ENCODE measurements at regions not wholly inside any gene's neighbourhood (a gene's known extent, or its start where the extent isn't known, plus 50 kb on each side); places are given as distances from the start of the nearest gene placed in this dataset.

DNA sequence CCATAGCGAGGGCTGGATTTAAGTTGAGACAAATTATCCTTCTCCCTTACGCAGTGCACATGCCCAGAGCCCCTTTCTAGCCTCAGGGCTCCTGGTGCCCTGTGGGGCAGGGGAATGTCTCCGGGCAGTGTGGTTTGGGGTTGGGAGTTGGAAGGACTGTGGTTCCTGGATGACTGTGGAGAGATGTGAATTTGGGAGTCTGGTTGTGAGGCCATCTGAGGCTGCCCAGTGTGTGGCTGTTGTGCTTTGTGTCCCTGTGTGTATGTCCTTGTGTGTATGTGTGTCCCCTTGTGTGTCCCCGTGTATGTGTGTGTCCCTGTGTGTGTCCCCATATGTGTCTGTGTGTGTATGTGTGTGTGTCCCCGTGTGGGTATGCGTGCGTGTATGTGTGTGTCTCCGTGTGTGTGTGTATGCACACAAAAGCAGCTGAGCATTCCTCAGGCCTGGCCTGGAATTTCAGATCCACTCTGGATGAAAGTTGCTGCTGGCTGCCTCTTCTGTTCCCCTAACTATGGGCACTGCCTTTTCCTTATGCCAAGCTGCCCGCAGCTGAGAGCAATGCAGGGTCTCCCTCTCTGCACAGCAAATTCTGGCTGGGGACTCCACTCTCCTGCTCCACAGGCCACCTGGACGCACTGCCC lies 65.4 kb downstream of the UBIAD1 start:
- DNase-seq (ENCODE audit: low read depth in 4 of 4, low spot score in 3 of 4): no peak

DNA sequence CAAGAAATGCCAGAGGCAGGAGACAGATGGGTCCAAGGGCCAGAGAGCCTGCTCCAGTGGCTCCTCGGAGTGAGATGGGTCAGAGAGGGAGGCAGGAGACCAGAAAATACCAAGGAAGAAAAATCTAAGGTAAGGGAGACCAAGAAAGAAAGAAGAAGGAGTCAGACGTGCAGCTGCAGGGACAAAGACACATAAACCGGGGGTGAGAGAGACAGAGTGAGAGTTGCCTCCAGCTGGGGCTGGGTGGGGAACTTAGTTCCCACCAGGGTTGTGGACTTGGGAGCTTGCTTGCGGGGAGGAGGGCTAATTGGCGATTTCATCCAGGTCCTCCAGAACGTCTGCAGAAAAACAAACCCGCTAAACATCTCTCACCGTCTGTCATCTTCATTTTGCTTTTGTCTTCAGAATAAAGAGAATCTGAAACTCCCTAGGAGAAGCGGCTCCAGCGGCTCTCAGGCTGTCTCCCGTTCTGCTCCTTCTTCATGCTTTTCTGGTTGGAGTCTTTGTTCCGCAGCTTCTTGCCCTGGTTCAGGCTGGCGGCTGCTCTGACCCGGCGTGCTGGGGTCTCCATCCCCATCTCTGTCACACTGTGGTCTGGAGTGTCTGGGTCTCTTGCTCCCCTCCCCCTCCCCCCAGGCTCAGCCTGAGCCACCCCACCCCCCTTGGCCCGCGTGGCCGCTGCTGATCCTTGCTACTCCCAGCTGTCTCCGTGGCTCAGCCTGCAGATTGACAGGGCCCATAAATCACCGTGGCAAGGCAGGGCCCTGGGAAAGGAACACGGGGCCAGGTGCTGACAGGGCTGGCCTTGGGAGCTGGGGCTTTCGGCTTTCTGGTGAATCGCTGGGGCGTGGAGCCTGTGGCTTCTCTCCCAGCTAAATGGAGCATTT lies 66.6 kb downstream of the UBIAD1 start:
- DNase-seq (ENCODE audit: low read depth in 4 of 4, low spot score in 3 of 4): no peak

DNA sequence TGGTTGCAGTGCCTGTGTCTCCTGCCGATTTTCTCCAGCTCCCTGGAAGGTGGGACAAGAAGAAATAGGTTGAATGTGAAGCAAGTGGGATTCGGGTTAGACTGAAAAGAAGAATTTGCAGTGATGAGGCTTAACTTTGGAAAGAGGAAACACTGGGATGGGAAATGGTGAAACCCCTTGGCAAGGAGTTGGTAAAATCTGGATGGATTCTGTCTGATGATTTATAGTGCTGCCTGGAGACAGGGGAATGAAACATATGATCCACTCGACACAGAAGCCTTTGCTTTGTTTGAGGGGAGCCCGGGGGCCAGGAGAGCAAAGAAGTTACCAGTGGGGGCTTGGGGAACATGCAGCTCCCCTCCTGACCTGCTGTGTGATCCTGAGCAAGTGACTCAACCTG lies 67.2 kb downstream of the UBIAD1 start:
- no peak for DNase-seq (ENCODE audit: low read depth in 4 of 4, low spot score in 3 of 4)

DNA sequence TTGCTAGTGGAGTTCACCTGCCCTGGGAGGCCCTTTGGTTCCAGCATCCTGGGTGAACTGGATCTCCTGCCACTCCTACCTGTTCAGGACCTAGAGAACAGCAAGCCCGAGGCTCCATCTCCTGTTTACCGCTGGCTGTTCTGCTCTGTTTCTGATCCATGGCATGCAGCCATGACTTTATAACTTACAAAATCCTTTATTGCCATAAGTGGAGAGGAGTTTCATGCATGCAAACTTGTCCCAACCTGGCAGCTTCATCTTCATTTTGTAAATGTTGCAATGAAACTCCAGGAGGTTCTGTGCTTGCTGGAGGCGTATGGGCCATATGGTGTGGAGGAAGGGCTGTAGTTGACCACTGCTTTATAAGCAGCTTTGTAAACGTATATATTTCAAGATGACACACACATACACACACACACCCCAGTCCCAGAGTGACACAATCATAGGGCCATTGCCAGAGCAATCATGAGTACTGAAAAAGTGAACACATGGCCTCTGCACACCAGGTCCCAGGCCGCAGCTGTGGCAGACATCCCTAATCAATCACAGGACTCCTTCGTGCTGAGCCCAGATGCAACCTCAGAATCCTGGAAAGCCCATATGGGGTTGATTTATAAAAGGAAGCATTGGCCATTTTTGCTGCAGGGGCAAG lies 69.0 kb downstream of the UBIAD1 start:
- DNase-seq (ENCODE audit: low read depth in 4 of 4, low spot score in 3 of 4): no peak

DNA sequence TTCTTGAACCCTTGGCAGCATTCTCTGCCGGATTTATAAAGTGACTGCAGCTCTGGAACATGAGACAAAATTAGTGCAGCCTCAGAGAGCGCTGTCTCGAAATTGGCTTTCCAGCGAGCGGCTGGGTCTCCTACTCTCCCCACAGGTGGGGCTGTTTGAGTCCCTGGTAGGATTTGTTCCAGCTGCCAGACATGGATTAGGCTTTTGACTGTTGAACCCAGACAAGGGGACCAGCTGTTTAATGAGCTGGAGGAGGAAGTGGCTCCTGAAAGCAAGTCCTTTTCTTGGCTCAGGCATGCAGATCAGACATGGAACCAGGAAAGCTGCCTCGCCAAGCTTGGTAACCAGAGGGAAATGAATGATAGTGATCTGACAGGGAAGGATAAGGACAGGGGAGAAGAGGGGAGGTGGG lies 69.6 kb downstream of the UBIAD1 start:
- peak in 1 of 4 donors; percentile 53 for DNase-seq (ENCODE audit: low read depth in 4 of 4, low spot score in 3 of 4)

DNA sequence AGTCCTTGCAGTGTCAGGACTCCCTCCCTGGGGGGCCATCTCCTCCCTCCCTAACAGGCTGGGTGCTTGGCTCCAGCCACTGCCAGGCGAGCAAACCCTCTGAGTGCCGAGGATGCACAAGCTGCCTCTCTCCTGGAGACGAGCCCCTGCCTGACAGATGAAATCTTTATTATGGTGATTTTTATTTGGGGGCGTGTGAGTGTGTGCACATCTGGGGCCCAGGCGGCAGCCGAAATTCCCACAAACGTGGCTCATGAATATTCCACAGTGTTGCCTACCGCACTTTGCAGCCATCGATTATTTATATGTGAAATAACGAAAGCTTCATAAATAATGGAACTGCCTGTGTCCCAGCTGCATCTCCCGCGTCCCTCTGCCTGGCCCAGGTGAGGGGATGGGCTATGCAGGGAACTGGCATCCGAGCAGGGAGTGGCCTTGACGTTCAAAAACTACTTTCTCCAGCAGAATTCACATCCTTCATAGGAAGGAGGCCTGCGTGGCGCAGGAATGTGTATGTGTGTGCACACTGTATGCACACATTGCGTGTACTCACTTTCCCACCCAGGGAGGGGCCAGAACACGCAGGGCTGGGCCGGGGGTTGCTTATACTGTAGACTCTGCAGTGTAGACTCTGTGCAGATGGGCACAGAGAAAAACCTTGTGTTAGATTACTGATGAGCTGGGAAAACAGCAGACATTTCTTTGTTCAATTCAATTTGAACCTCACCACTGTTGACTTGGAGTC lies 73.1 kb downstream of the UBIAD1 start:
- no peak for DNase-seq (ENCODE audit: low read depth in 4 of 4, low spot score in 3 of 4)

DNA sequence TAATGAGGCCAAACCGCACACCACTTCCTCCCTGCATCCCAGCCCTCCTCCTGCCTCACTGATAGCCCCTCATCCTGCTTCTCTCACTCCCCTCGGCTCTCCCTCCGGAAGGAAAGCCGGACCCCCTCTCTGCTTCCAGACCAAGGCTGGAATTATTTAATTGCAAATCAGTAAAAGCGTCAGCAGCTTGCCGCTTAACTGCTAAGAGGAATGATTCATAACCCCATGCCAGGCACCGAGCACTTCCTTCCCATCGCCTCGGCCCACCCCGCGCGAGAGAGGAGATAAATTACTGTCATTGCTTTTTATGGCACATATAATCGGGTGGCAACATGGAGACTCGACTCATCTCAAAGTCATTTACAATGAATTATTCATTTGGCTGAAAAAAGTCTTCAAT lies 77.3 kb downstream of the UBIAD1 start:
- DNase-seq (ENCODE audit: low read depth in 4 of 4, low spot score in 3 of 4): no peak

DNA sequence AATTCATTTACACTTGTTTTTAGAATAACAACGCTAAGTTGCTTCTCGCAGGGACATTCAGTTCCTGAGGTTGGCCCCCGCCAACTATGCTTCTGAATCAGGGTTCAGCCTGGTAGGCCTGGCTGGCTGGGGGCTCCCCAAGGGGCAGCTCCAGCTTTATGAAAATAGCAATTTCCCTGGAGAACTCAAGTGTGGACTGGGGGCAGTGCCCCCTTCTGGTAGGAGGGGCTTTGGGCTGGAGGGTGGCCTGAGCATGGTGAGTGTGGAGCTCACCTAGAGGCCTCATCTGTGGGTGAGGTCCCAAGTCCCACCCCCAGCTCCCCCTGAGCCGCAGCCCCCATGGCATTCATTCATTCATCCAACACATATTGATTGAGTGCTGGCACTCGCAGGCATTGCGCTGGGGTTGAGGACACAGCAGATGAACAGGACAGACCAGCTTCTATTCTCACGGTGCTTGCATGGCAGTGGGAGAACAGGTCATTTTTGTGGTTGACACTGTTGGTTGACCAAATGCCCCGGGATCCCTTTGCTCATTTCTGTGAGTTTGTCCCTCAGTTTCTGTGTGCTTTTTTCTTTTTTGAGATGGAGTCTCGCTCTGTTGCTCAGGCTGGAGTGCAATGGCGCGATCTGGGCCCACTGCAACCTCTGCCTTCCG lies 79.2 kb downstream of the UBIAD1 start:
- DNase-seq (ENCODE audit: low read depth in 4 of 4, low spot score in 3 of 4): no peak

DNA sequence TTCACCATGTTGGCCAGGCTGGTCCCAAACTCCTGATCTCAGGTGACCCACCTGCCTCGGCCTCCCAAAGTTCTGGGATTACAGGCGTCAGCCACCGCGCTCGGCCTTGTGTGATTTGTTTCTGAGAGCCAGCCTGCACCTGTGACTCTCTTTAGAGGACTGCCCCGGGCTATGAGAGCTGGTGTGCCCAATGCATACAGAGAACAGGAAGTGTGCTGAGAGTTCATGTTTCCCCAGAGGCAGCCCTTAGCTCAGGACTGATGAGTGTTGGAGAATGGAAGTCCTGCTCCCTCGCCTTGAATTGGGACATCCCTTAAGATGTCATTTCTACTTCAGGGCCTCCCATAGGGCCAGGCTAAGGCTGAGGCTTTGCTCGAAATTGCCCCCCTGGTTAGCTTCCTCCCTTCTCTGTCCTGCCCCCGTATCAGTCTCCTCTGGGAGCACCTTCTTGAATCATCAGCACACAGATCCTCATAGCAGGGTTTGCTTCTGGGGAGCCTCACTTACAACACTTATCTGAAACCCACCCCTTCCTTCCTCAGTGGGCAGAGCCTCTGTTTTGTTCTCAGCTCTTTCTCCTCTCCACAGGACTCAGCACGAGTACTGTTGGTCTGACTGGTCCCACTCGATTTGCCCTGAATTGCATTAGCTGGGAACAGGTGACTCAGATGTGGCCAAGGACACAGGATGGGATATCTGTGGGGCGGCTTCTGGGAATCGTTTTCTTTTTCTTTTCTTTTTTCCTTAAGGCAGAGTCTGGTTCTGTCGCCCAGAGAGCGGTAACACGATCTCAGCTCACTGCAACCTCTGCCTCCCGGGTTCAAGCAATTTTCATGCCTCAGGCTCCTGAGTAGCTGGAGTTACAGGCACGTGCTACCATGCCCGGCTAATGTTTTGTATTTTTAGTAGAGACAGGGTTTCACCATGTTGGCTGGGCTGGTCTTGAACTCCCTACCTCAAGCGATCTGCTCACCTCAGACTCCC lies 80.1 kb downstream of the UBIAD1 start:
- no peak for DNase-seq (ENCODE audit: low read depth in 4 of 4, low spot score in 3 of 4)

DNA sequence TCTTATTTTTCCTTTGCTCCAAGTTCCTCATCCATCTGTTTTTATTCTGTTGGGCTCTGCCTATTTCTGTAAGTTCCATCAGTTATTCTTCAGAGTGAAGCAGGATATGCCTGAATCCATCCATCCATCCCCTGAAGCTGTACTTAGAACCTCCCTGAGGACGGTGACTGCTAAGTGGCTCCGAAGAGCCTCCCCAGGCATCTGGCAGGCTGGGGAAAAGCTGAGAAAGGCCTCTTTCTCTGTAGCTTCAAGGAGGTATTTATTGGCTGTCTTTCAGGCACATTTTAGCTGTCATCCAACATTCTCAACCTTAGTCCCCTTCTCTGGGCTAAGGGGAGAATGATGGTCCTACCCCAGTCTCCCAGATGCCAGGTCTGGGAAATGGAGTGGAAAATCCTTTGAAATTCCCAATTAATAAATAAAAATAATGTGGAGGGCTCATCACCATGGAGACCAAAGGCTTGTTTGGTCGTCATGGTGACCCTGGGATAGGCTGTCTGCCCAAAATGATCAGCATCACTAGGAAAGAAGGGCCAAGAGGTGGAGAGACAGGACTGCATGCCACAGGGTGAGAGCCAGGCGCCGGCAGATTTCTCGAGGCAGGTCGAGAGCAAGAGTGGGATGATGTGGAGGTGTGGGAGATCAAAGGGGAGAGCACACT lies 82.0 kb downstream of the UBIAD1 start:
- no peak for DNase-seq (ENCODE audit: low read depth in 4 of 4, low spot score in 3 of 4)

DNA sequence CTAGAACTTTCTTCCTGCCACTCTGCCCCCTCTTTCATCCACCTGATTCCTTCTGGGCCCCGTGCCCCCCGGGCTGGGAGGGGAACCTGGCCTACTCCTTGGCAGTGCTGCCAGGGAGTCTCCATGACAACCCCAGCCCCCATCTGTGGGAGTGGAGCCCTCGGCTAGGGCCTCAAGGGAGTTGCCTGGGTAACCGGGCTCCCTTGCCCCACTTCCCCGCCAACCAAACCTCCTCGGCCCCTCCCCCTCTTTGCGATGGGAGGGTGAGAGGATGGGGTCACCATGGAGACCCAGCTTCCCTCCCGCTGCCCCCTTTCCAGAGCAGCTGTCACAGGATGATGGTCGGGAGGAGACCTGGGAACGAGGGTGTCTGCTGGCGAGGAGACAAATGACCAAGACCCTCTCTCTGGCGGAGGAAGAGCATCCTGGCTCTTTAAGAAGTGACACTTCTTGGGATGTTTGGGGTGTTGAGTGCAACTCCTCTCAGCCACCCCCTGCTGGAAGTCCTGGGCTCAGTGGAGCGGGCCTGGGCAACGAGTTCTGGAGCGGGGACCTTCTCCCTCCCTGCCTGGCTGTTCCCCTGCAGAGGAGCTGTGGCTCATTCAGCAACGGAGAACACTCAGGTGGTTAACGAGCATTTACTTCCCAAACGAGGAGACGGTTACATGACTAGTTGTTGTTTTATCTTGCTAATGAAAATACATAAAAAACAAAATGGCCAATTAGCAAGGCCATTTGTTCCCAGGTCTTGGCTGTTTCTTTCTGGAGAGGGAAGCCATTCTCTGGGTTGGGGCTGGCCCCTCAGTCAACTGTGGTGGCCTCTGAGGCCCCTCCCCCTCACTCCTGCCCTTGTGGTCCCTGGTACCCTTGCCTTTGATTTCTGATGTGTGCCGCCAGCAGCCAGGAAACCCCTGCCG lies 82.8 kb downstream of the UBIAD1 start:
- peak in 1 of 4 donors; percentile 53 for DNase-seq (ENCODE audit: low read depth in 4 of 4, low spot score in 3 of 4)

DNA sequence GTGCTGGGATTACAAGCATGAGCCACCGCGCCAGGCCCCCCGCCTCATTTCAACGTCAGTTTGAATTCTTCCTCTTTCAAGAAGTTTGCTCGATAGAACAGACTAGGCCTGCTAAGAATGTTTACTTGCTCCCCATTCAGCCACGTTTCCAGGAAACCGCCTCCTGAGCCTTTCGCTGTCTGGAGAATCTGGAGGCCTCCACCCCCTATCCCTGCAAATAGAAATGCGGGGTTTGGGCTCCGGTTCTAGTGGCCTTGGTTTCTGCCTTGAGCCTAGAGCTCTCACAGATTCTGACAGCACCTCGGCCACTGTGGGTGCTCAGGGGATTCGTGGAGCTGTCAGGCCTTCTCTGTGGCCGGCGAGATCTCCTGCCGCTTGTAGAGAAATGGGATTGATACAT lies 84.3 kb downstream of the UBIAD1 start:
- no peak for DNase-seq (ENCODE audit: low read depth in 4 of 4, low spot score in 3 of 4)

DNA sequence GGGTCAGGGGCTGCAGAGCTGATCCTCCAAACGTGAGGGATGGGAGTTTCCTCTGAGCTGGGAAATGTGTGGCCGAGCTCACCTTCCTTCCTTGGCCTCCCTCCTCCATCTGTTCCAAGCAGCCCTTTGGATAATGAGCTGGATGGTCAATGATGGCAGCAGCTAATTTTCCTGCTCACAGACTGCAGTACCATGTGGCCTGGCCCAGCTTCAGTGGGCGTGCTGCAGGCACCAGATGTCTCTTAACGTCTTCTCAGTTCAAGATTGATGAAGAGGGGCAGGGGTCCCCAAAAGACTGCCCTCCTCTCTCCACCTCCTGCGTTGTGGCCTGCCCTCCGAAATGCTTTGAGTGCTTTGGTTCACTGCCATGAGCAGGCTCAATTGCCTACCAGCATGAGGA lies 86.0 kb downstream of the UBIAD1 start:
- DNase-seq (ENCODE audit: low read depth in 4 of 4, low spot score in 3 of 4): no peak

DNA sequence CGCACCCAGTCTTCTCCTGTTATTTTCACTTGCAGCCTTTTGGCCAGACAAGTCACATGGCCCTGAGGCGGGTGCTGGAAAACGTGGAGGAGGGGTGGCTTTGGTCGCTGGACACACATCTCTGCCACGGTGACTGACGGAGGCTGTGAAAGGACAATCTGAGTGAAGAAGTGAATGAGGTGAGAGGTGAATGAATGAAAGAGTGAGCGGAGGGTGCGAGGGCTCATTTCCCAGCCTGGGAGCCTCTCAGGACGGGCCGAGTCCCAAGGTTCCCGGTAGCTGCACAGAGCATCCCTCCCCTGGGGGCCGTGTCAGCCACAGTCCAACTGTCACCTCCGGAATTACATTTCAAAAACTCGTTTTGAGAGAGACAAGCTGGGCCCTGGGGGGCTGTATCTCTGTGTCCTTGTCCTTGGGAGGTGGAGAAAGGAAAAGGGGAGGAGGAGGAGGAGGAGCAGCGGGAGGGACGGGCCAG lies 89.6 kb downstream of the UBIAD1 start:
- DNase-seq (ENCODE audit: low read depth in 4 of 4, low spot score in 3 of 4): no peak

DNA sequence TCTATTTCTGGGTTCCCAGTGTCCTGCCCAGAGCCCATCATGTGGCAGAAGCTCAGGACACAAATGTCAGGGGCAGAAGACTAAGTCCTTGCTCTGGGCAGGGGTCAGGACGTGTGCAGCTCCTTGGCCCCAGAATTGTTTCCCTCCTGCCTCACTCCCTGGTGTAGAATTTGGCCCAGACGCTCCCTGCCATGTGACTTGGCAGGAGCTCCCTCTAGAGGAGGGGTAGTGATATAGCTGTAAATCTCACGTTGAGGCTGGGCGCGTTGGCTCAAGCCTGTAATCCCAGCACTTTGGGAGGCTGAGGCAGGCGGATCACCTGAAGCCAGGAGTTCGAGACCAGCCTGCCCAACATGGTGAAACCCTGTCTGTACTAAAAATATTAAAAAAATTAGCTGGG lies 91.2 kb downstream of the UBIAD1 start:
- DNase-seq (ENCODE audit: low read depth in 4 of 4, low spot score in 3 of 4): no peak

DNA sequence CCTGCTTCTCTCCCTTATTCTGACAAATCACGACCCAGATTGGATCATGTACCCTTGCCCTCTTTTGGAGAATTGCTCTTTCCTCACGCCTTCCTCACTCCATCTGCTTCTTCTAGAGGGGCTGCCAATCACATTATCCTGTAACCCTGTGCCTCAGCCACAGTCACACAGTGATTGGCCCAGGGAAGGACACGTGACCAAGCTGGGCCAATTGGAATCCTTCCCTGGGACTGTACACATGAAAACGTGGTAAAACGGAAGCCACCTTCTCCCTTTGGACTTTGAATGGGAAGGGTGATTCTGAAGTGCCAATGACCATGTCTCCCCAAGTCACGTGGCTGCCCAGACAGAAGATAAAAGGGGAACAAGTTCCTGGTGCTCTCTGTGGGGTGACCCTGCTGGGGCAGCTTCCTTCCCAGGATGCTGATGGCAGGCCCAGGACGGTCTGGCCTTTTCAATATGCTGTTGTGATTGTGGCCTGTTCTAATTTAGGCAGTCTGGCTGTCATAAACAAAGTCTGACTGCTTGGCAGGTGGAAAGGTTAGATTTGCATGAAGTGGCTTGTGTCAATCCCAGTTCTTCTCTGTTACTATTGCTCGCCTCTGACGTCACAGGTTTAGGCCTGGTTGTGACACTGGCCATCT lies 92.9 kb downstream of the UBIAD1 start:
- DNase-seq (ENCODE audit: low read depth in 4 of 4, low spot score in 3 of 4): no peak
